Activated naive CD4-positive, alpha-beta T cell treated with Interleukin-2 at 50 U/mL for 16 hours (primary cell): ENCODE measurements at regions not wholly inside any gene's neighbourhood (a gene's known extent, or its start where the extent isn't known, plus 50 kb on each side); places are given as distances from the start of the nearest gene placed in this dataset.
"Not testable (repeated sequence)": the region's sequence is repeated elsewhere in the genome, so short reads cannot be mapped to it uniquely, and the experiment has no call there.

Experiments used
- DNase-seq: peaks from one replicate; pipeline ENCODE4 v3.0.0-alpha.2; 2020

DNA sequence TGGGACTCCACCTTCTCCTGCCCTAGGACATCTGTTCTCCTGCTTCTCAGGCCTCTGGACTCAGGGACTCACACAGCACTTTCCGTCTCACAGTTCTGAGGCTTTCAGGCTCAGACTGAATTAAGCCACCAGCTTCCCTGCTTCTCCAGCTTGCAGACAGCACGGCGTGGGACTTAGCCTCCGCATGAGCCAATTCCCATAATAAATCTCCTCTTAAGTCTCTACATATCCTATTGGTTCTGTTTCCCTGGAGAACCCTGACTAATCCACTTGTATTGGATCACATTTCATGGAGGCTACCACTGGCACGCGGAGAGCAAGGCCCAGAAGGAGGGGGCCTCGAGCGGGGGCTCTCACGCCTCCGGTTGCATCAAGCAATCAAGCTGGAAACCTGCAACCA, 1313.6 kb downstream of the TBC1D22A start:
- no peak for DNase-seq

DNA sequence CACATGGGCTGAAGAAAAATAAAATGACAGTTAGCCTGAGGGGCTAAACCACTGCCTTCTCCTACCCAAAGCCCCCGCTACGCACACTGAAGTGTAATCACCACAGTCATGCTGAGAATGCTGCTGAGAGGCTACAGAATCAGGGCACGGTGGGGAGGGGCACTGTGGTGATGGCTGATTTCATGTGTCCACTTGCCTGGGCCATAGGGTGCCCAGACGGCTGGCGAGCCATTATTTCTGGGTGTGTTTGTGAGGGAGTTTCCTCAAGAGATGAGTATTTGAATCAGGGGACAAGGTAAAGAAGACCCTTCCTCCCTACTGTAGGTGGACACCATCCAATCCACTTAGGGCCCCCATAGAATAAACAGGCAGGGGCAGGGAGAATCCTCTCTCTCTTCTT, 1313.2 kb downstream of the TBC1D22A start:
- no peak for DNase-seq

DNA sequence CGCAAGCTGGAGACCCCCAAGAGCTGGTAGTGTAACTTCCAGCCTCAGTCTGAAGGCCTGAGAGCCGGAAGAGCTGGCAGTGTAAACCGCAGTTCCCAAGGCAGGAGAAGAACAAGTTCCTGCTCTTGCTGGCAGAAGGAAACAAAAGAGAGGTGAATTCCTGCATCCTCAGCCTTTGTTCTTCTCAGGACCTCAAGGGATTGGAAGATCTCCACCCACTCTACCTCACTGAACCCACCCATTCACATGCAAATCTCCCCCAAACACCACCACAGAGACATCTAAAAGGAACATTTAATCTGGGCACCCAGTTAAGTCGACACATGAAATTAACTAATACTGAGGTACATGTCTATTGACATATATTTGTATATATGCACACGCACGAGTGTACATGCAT, 1310.3 kb downstream of the TBC1D22A start:
- no peak for DNase-seq

DNA sequence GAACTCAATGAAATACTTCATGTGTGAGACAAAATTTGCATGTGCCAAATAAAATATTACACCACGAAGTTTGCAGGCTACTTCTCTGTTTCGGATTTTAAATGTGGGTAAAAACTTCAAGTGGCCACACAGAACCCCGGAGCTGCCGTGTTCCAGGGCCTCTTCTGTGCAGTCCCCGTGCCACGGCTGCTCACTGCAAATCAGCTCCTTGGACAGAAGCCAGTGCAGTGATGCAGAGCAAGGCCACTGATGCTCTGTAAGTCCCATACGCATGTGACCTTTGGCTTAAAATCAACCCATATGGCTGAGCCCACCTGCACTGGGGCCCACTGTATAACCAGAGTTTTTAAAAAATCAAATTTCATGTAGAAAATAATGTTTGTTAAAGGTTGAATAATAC, 1309.4 kb downstream of the TBC1D22A start:
- DNase-seq: no peak

DNA sequence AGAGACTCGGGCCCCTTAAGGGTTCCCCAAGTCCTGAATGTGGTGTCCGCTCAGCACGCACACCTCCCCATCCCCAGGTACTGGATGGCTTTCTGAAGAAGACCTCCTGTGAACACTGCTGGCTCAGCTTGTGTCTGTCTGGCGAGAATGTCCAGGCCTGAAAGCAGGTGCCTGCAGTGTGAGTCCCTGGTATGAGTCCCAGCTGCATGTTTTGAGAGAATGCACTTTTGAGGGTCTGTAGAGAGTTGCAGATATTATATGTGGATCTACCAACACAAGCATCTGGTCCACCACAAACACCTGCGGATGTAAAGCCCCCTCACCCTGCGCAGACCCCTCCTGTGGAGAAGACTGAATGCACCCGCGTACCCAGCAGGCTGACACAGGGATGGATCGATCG, 1308.9 kb downstream of the TBC1D22A start:
- no peak for DNase-seq

DNA sequence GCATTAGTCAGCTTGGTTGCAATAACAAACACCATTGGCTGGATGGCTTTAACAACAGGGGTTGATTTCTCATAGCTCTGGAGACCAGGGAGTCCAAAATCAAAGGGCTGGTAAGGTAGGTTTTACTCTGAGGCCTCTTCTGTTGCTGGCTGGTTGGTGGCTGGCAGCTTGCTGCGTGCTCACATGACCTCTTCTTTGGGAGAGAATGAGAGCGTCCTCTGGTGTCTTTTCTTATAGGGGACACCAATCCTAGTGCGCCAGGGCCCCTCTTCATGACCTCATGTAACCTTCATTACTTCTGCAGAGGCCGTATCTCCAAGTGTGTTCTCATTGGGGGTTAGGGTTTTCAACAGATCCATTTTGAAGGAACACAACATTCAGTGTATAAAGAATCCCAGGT, 1308.3 kb downstream of the TBC1D22A start:
- DNase-seq: no peak

DNA sequence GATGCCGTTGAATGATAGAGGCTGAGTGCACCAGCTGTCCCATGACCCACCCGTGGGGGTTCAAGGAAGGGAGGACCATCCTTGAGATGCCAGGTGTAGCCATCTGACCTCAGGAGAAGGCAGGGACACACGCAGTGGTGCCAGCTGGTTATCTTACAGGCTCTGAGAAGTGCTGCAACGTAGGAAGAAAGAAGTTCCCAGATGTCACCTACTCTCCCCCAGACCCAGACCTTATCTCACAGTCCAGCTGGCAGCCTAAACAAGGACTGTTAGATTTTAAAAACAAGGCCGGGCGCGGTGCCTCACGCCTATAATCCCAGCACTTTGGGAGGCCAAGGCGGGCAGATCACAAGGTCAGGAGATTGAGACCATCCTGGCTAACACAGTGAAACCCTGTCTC, 1307.6 kb downstream of the TBC1D22A start:
- no peak for DNase-seq

DNA sequence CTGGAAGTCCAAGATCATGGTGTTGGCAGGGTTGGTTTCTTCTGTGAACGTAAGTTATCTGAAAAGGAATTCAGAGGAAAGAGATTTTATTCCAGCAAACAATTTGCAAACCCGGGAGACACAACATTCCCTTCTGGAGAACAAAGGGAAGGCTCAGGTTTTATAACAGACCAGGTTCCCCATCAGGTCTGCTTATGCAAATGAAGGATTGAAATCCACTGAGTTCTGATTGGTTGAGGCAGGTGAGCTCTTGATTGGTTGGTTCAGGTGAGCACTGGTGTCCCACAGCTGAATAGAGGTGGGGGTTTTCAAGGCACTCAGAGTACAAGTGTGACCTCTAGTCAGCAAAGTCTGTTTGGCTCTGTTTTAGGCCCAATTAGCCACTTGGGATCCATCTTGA, 1306.8 kb downstream of the TBC1D22A start:
- no peak for DNase-seq

DNA sequence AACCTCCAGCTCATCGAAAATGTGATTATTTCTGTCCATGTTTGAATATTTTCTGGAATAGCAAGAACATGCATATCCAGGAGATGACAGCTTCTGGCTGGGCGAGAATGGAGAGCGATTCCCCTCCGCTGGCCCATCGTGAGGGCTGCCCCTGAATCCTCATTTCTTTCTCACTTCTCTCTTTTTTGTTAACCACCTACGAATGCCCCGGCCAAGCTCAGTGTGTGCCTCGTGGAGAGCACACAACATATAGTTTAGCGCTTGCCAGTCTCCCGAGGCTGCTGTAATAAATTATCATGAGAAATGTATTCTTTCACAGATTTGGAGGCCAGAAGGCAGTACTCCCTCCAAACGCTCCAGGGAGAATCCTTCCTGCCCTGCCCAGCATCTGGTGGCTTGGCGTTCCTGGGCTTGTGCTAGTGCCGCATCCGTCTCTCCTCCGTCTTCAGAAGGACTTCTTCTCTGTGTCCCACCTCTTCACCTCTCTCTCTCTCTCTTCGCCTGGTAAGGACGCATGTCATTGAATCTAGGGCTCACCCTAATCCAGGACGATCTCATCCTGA, 1306.0 kb downstream of the TBC1D22A start:
- no peak for DNase-seq

DNA sequence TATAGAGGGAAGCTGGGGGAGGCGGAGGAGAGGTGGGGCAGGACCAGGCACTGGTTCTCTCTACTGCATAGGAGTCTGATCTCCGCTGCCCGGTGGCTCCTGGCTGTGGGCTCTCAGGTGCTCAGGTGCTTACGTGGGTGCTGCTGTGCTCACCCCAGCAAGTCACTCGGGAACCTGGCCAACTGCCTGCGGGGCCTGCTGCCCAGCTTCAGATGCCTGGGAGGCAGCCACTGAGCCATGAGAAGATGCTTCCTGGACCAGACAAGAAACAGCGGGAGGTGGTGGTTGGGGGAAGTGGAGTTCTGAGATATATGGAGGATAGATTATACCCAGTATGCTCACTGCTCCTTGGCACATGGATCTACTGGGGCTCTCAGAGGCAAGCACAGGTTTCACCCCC, 1303.4 kb downstream of the TBC1D22A start:
- no peak for DNase-seq

DNA sequence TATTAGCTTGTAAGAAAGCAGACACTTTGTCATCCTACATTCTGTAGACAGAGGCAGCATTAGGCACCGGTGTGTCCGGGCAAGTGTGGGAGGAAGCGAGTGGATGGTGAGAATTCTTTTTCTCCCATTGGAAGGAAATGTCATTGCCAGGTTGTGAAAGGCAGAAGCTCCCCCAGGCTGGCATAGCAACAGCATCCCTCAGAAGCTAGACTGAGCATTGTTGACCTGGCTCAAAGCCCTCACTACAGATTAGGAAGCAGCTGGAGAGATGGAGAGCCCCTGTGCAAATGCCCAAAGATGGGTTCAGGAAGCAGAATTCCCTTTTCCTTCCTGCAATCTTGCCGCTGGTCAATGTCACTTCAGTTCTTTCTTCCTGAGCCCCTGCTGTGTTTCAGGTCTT, 1299.3 kb downstream of the TBC1D22A start:
- DNase-seq: no peak

DNA sequence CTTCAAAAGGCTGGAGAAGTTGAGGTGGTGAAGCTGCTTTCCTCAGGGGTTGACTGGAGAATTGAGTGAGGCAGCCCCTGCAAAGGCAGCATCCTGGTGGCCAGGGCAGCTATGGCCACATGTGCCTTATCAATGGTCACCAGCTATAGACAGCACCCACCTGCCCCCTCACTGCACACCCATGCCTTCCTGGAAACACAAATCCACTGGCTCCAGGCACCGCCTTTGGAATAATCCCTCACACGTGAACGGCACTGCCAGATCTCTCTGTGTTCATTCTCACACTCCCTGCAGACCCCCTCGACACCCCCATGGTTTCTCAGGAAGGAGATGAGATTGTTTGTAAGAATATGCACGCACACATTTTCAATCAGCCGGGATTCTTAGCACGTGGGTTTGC, 1297.8 kb downstream of the TBC1D22A start:
- DNase-seq: no peak

DNA sequence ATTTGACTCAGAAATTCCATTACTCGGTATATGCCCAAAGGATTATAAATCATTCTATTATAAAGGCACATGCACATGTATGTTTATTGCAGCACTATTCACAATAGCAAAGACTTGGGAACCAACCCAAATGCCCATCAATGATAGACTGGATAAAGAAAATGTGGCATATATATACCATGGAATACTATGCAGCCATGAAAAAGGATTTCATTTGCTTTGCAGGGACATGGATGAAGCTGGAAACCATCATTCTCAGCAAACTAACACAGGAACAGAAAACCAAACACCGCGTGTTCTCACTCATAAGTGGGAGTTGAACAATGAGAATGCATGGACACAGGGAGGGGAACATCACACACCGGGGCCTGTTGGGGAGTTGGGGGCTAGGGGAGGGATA, 1297.1 kb downstream of the TBC1D22A start:
- DNase-seq: not testable (repeated sequence)

DNA sequence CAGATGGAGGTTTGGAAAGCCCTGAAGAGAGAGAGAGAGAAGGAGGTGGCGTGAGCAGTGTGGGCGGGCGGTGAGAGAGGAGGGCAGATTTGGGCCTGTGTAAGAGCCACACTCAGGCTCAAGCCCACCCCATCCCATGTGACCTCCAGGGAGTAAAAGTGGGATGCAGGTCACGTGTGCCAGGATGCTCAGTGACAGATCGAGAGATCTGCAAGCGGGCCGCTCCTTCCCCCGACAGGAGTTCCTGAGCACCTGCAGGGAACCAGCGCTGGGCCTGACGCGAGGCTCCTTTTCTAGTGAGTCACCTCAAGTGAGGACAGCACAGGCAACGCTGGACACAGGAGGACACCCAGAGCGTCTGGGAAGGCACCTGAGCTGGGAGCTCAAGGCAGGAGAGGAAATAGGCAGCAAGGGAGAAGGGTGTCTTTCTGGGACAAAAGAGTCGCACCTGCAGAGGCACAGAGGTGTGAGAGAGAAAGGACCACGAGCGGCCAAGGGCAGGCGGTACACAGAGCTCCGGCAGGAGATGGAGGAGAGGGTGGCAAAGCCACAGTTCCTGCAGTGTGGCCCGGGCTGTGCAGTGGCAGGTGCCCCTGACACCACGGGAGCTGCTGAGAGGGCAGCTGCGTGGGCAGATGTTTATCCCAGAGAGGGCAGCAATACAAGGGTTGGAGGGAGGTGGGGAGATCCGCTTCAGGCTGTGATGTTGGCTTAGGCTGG, 1294.8 kb downstream of the TBC1D22A start:
- no peak for DNase-seq

DNA sequence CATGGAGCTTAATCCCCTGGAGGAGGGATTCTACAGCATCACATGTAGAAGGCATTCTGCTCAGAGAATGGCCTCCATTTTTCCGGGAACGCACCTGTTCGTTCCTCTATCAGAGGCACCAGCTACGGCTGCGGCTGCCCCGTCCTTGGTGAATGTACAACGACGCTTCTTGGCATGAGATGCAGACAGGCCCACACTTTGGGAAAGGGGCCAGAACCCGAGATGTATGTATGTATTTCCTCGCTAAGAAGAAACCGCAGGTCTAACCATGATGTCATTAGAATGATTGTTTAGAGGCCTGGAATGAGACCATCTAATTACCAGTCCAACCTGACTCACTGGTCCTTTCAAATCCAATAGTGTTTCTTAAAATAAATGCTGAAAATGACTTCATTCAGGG, 1293.4 kb downstream of the TBC1D22A start:
- no peak for DNase-seq

DNA sequence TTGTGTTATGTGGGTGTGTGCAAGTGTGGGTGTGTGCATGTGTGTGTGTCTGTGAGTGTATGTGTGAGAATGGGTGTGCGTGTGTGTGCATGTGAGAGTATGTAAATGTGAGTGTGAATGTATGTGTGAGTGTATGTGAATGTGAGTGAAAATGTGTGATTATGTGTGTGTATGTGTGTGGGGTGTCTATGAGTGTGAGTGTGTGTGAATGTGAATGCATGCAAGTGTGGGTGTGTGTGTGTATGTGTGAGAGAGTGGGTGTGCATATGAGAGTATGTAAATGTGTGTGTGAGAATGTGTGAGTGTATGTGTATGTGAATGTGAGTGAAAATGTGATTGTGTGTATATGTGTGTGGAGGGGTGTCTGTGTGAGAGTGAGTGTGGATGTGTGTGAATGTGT, 1292.7 kb downstream of the TBC1D22A start:
- no peak for DNase-seq

DNA sequence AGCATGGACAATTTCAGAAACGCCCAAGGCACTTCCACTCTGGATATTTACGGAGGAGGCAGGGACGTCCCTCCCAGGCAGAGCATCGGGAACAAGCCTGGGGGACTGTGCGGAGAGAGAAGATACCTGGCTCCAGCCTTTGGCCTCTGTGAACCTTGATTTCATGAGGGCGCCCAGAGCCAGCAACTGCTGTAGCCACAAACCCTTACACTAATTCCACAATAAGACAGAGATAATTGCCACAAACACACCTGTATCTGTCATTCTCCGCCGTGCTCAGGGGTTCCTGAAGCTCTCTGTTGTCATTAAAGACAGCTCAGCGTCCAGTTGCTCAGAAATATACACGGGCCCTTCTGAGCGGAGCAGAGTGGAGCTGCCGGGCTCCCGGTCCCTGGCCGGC, 1292.1 kb downstream of the TBC1D22A start:
- no peak for DNase-seq

DNA sequence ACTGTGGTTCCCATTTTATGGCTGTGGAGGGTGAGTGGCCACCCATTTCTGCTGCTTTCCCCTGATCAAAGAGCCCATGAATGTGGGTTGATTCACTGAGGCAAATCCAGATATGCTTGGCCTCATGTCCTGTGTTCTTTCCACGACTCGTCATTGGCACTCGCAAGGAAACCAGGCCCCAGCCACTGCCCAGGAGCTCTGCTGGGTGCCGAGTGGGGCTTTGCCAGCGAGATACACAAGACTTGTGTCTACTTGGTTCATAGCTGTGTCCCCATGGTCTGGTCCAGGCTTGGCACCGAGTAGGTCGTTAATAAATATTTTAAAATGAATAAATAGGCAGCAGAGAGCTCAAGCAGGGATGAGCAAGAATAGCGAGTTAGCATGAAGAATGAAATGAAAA, 1291.5 kb downstream of the TBC1D22A start:
- no peak for DNase-seq

DNA sequence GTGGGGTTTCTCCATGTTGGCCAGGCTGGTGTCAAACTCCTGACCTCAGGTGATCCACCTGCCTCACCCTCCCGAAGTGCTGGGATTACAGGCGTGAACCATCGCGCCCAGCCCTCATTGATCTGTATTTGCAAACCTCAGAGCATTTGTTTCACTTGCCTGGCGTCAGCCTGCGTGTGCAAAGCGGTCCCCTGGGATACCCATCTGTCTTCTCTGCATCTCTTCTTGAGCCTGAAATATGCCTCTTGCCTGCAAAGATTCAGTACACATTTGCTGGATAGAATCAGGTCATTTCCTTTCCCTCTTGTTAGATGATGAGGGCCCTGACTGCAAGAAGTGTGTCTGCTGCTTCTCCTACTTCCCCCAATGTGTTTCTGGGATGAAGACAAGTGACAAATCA, 1291.0 kb downstream of the TBC1D22A start:
- DNase-seq: no peak

DNA sequence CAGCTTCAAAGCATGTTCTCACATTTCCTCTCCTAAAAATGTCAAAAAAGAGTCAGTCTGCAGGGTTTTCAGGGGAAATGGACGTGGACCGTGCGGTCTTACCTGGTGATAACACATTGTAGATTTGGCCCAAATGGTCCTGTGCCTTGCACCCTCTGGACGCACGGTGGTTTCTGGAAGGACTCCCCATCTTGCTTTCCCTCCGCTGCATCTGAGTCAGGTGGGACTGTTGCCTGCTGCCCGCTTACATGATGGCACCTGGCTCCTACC, 1290.1 kb downstream of the TBC1D22A start:
- DNase-seq: no peak

DNA sequence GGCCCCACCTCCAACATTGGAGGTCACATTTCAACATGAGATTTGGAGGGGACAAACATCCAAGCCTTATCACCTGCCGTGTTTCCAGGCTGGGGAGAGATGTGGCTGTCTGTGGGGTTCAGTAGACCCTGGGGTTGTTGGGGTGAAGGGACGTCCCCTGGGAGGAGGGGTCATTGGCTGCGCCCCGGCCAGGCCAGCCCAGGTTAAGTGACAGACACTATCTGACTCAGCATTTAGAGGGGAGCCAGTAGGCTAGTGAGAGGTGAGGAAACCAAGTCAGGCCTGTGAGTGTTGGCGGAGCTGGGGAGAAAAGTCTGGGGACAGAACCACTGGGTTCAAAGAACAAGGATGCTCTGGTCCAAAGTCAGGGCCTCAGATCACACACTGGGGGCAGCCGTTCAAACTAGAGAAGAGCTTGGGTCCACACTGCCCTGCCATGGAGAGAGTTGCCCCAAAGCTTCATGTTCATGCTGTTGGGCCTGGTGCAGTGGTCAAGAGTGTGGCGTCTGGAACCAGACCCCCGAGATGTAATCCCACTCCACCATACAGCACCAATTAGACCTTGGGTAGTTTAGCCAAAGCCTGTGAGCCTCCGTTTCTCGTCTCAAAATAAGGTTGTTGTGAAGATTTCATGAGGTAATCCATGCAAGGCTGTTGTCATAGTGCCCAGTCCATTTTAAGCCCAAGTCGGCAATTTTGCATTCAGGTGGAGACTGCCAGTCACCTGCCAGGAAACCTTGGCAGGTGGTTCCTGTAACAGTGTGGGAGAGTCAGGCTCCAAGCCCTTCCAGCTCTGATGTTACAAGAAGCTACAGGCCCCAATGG, 1289.6 kb downstream of the TBC1D22A start:
- no peak for DNase-seq

DNA sequence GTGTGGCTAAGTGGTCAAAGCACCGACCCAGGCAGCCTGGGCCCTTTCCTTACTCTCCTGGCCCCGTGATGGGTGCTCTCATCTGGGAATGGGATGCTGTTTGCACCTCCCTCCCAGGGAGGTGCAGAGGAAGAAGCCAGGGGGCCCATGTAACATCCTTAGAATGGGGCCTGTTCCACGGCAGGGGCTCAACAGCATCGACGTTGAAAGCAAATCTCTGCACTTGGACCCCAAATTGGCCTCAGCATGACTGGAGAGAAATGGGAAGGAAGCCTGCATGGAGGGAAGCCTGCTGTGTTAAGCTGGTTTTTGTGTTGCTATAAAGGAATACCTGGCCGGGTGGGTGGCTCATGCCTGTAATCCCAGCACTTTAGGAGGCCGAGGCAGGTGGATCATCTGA, 1288.4 kb downstream of the TBC1D22A start:
- DNase-seq: no peak

DNA sequence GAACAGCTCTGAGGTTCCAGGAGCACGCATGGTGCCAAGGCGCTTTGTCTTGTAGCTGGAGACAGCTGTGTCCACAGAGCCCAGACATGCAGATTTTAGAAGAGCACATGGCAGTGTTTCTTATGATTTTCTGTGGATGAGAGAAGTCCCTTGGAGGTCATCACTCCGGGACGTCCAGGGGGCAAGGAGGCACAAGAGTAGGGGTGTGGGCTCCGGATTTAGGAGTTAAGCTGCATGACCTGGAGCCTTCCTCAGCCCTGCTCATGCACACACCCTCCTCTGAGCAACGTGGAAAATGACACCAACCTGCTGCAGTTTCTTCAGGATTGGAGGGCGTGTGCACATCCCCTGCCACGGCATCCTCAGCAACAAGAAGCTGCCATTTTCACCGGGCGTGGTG, 1286.7 kb downstream of the TBC1D22A start:
- no peak for DNase-seq

DNA sequence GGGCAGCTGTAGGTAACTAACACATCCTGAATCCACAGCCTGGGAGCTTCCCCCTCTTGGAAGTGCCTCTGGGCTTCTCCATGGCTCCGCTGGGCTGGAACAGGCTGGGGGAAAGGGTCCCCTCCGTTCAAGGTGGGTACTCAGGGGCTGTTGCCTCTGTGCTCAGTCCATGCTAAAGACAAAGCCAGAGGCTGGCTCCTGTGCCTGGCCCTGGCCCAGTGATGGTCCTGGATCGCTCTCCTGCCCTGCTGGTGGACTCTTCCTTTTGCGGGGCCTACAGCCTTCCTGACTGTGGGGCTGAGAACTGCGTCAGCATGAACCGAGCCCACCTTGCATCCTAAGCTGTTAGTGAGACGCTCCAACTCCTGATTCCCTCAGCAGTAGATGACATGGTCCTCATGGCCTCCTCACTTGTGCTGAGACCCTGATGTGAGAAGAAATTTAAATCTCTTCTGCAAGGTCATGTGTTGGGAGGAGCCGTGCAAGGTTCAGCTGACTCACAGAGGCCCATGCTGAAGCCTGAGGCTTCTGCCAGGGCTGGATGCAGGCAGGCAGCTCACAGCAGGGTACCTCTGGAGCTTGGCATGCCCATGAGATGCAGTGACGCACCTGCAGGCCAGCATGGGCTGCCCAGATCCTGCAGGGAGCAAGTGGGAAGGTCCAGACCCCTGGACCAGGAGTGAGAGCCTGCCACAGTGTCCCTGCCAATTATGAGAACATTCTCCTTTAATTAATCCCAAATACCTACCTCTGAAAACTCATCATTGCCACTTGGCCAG, 1285.5 kb downstream of the TBC1D22A start:
- no peak for DNase-seq
